Trophoblast cell (in vitro differentiated cells and primary cell): ENCODE measurements at regions not wholly inside any gene's neighbourhood (a gene's known extent, or its start where the extent isn't known, plus 50 kb on each side); places are given as distances from the start of the nearest gene placed in this dataset.

Experiments used
- DNase-seq, 2 donors: peaks; one replicate each; pipeline ENCODE4 v3.0.0-alpha.2; 2016
- H2AFZ ChIP-seq: 2 replicates; pipeline ENCODE4 v1.6.1; 2013; ENCODE audit warnings: low read length, moderate library complexity, mild to moderate bottlenecking; ENCODE audit not compliant: insufficient read depth, poor library complexity
- H2AK5ac ChIP-seq: 2 replicates; pipeline ENCODE4 v1.6.1; 2013; ENCODE audit warnings: mild to moderate bottlenecking, low read length
- H2BK120ac ChIP-seq: 2 replicates; pipeline ENCODE4 v1.6.1; 2013; ENCODE audit warnings: low read length, mild to moderate bottlenecking, moderate library complexity; ENCODE audit not compliant: insufficient read depth, poor library complexity
- H2BK12ac ChIP-seq: 2 replicates; pipeline ENCODE4 v1.6.1; 2013; ENCODE audit warnings: mild to moderate bottlenecking, low read length, moderate library complexity
- H2BK5ac ChIP-seq: 2 replicates; pipeline ENCODE4 v1.6.1; 2013; ENCODE audit warnings: low read length, low read depth, moderate library complexity, mild to moderate bottlenecking; ENCODE audit not compliant: poor library complexity
- H3K14ac ChIP-seq: 2 replicates; pipeline ENCODE4 v1.6.1; 2013; ENCODE audit warnings: mild to moderate bottlenecking, low read length
- H3K18ac ChIP-seq: 2 replicates; pipeline ENCODE4 v1.6.1; 2013; ENCODE audit warnings: mild to moderate bottlenecking, low read length
- H3K23ac ChIP-seq: 2 replicates; pipeline ENCODE4 v1.6.1; 2013; ENCODE audit warnings: low read length
- H3K27ac ChIP-seq: 2 replicates; pipeline ENCODE4 v1.5.1; 2013; ENCODE audit warnings: low read depth, mild to moderate bottlenecking, inconsistent platforms, low read length, moderate library complexity
- H3K27me3 ChIP-seq: 2 replicates; pipeline ENCODE4 v1.6.1; 2013; ENCODE audit warnings: inconsistent platforms, mild to moderate bottlenecking, low read length, moderate library complexity; ENCODE audit not compliant: insufficient read depth
- H3K36me3 ChIP-seq, 2 experiments: 1 replicate in 1 of 2; 2 replicates in 1 of 2; pipeline ENCODE4 v1.6.1; 2013; ENCODE audit warnings: low read length in 2 of 2, mild to moderate bottlenecking in 2 of 2, moderate library complexity in 1 of 2; ENCODE audit not compliant: insufficient read depth in 2 of 2, control insufficient read depth in 1 of 2
- H3K4ac ChIP-seq: 2 replicates; pipeline ENCODE4 v1.6.1; 2013; ENCODE audit warnings: low read depth, mild to moderate bottlenecking, low read length, moderate library complexity
- H3K4me1 ChIP-seq, 2 experiments: 1 replicate in 1 of 2; 2 replicates in 1 of 2; pipeline ENCODE4 v1.6.1; 2013; ENCODE audit warnings: low read length in 2 of 2, mild to moderate bottlenecking in 2 of 2, moderate library complexity in 1 of 2; ENCODE audit not compliant: insufficient read depth in 2 of 2, control insufficient read depth in 1 of 2
- H3K4me2 ChIP-seq: 2 replicates; pipeline ENCODE4 v1.6.1; 2013; ENCODE audit warnings: inconsistent platforms, mild to moderate bottlenecking, low read length, moderate library complexity
- H3K4me3 ChIP-seq: 2 replicates; pipeline ENCODE4 v1.5.1; 2013; ENCODE audit warnings: mild to moderate bottlenecking, low read depth, low read length, inconsistent platforms
- H3K79me1 ChIP-seq: one replicate; pipeline ENCODE4 v1.6.1; 2013; ENCODE audit warnings: low read length
- H3K79me2 ChIP-seq: 2 replicates; pipeline ENCODE4 v1.6.1; 2013; ENCODE audit warnings: low read length, mild to moderate bottlenecking; ENCODE audit not compliant: control insufficient read depth, insufficient read depth, poor library complexity
- H3K9ac ChIP-seq: 2 replicates; pipeline ENCODE4 v1.6.1; 2013; ENCODE audit warnings: mild to moderate bottlenecking, low read length
- H3K9me3 ChIP-seq: 2 replicates; pipeline ENCODE4 v1.6.1; 2013; ENCODE audit warnings: low read depth, mild to moderate bottlenecking, control low read depth, inconsistent platforms, low read length; ENCODE audit not compliant: insufficient read depth
- H4K12ac ChIP-seq: 2 replicates; pipeline ENCODE4 v1.6.1; 2013; ENCODE audit warnings: low read depth, mild to moderate bottlenecking, low read length, moderate library complexity
- H4K8ac ChIP-seq: 2 replicates; pipeline ENCODE4 v1.6.1; 2013; ENCODE audit warnings: low read depth, mild to moderate bottlenecking, low read length, moderate library complexity
- H4K91ac ChIP-seq: one replicate; pipeline ENCODE4 v1.6.1; 2013; ENCODE audit warnings: low read depth, mild to moderate bottlenecking, low read length, moderate library complexity
- WGBS: extraction: QIAGEN DNeasy Blood & Tissue Kit; methylation state at CpG from one replicate; pipeline ENCODE4 v1.1.7; 2013; ENCODE audit warnings: missing lambda C conversion rate; ENCODE audit not compliant: insufficient read length, insufficient coverage; ENCODE audit errors: extremely low coverage; 5-methylcytosine and 5-hydroxymethylcytosine counted together

- Histone ChIP-seq H3K18ac (no peak overlapping the region), H2BK5ac (no peak overlapping the region), H3K9ac (no peak overlapping the region), H2BK12ac (no peak overlapping the region), H4K8ac (no peak overlapping the region), H2AK5ac (no peak overlapping the region), H3K4ac (no peak overlapping the region), H4K12ac (no peak overlapping the region), H2BK120ac (no peak overlapping the region), H3K9me3 (no peaks in the 10 kb centered on the region), H3K27ac (no peak overlapping the region), H3K4me2 (no peak overlapping the region), H3K36me3 (no peaks in the 10 kb centered on the region), H3K14ac (no peak overlapping the region), H3K4me1 (no peaks in the 10 kb centered on the region), H3K79me2 (no peaks in the 10 kb centered on the region), H4K91ac (no peak overlapping the region), H3K4me3 (no peak overlapping the region), H3K23ac (no peak overlapping the region), H3K79me1 (no peaks in the 10 kb centered on the region), H3K27me3 (no peaks in the 10 kb centered on the region), H2AFZ (no peak overlapping the region)
- no peak for DNase-seq
- no CpG with 5 or more reads among the region's 3 CpGs for WGBS
Observed at GRCh38 chr18:68564961-68565360, 149.9 kb downstream of the TMX3 start.

- Histone ChIP-seq H3K4me1 (no peaks in the 10 kb centered on the region), H3K4ac (no peak overlapping the region), H2AFZ (no peak overlapping the region), H2BK5ac (no peak overlapping the region), H2AK5ac (no peak overlapping the region), H3K14ac (no peak overlapping the region), H3K27ac (no peak overlapping the region), H3K9ac (no peak overlapping the region), H3K79me1 (no peaks in the 10 kb centered on the region), H3K23ac (no peak overlapping the region), H3K79me2 (no peaks in the 10 kb centered on the region), H4K12ac (no peak overlapping the region), H3K4me3 (no peak overlapping the region), H3K4me2 (no peak overlapping the region), H3K36me3 (no peaks in the 10 kb centered on the region), H3K27me3 (no peaks in the 10 kb centered on the region), H2BK120ac (no peak overlapping the region), H3K9me3 (no peaks in the 10 kb centered on the region), H4K91ac (no peak overlapping the region), H2BK12ac (no peak overlapping the region), H4K8ac (no peak overlapping the region), H3K18ac (no peak overlapping the region)
- no peak for DNase-seq
Observed at GRCh38 chr18:68564351-68564750, 150.6 kb downstream of the TMX3 start.

- H3K14ac ChIP-seq: no peak overlapping the region
- H3K79me1 ChIP-seq: no peaks in the 10 kb centered on the region
- no peak overlapping the region for H3K18ac ChIP-seq
- no peak overlapping the region for H2AK5ac ChIP-seq
- H3K79me2 ChIP-seq: no peaks in the 10 kb centered on the region
- no peak overlapping the region for H3K4me2 ChIP-seq
- H3K9ac ChIP-seq: no peak overlapping the region
- H3K4me1 ChIP-seq: no peaks in the 10 kb centered on the region
- H2AFZ ChIP-seq: no peak overlapping the region
- H4K8ac ChIP-seq: no peak overlapping the region
- no peak overlapping the region for H4K91ac ChIP-seq
- no peak overlapping the region for H4K12ac ChIP-seq
- no peaks in the 10 kb centered on the region for H3K27me3 ChIP-seq
- H2BK5ac ChIP-seq: no peak overlapping the region
- H2BK120ac ChIP-seq: no peak overlapping the region
- H3K4ac ChIP-seq: no peak overlapping the region
- WGBS: no CpG with 5 or more reads among the region's 2 CpGs
- no peak overlapping the region for H3K23ac ChIP-seq
- no peaks in the 10 kb centered on the region for H3K36me3 ChIP-seq
- no peak overlapping the region for H2BK12ac ChIP-seq
- DNase-seq: no peak
- H3K4me3 ChIP-seq: no peak overlapping the region
- H3K27ac ChIP-seq: no peak overlapping the region
- H3K9me3 ChIP-seq: no peaks in the 10 kb centered on the region
Observed at GRCh38 chr18:68560128-68560527, 154.8 kb downstream of the TMX3 start.

GRCh38 chr18:68557183-68557582 lies 157.7 kb downstream of the TMX3 start:
- H3K27me3 ChIP-seq: no peaks in the 10 kb centered on the region
- no peak overlapping the region for H2AFZ ChIP-seq
- no peaks in the 10 kb centered on the region for H3K79me2 ChIP-seq
- H3K4me2 ChIP-seq: no peak overlapping the region
- H3K27ac ChIP-seq: no peak overlapping the region
- no peak overlapping the region for H2AK5ac ChIP-seq
- no peak overlapping the region for H3K4me3 ChIP-seq
- H3K14ac ChIP-seq: no peak overlapping the region
- H2BK12ac ChIP-seq: no peak overlapping the region
- H3K4ac ChIP-seq: no peak overlapping the region
- H3K9ac ChIP-seq: no peak overlapping the region
- WGBS: no CpG with 5 or more reads among the region's 5 CpGs
- H3K23ac ChIP-seq: no peak overlapping the region
- no peak for DNase-seq
- H4K91ac ChIP-seq: no peak overlapping the region
- H4K8ac ChIP-seq: no peak overlapping the region
- H2BK120ac ChIP-seq: no peak overlapping the region
- H3K36me3 ChIP-seq: no peaks in the 10 kb centered on the region
- H4K12ac ChIP-seq: no peak overlapping the region
- no peaks in the 10 kb centered on the region for H3K9me3 ChIP-seq
- H3K18ac ChIP-seq: no peak overlapping the region
- H3K4me1 ChIP-seq: no peaks in the 10 kb centered on the region
- H3K79me1 ChIP-seq: no peaks in the 10 kb centered on the region
- no peak overlapping the region for H2BK5ac ChIP-seq

- no peak overlapping the region for H4K91ac ChIP-seq
- no peak overlapping the region for H3K18ac ChIP-seq
- H3K27ac ChIP-seq: no peak overlapping the region
- H2BK5ac ChIP-seq: no peak overlapping the region
- H3K9ac ChIP-seq: no peak overlapping the region
- H3K14ac ChIP-seq: no peak overlapping the region
- H4K8ac ChIP-seq: no peak overlapping the region
- no peaks in the 10 kb centered on the region for H3K27me3 ChIP-seq
- no peak overlapping the region for H2AFZ ChIP-seq
- no peak overlapping the region for H3K4ac ChIP-seq
- H3K23ac ChIP-seq: no peak overlapping the region
- H3K4me2 ChIP-seq: no peak overlapping the region
- peak; percentile 15 to 37 for DNase-seq
- no peak overlapping the region for H2AK5ac ChIP-seq
- no peak overlapping the region for H2BK120ac ChIP-seq
- no peaks in the 10 kb centered on the region for H3K9me3 ChIP-seq
- no peaks in the 10 kb centered on the region for H3K36me3 ChIP-seq
- H4K12ac ChIP-seq: no peak overlapping the region
- H2BK12ac ChIP-seq: no peak overlapping the region
- H3K4me3 ChIP-seq: no peak overlapping the region
- H3K4me1 ChIP-seq: no peaks in the 10 kb centered on the region
- H3K79me2 ChIP-seq: no peaks in the 10 kb centered on the region
- no peaks in the 10 kb centered on the region for H3K79me1 ChIP-seq
Observed at GRCh38 chr18:68555879-68556301, 159.0 kb downstream of the TMX3 start.
